Dedifferentiated amniotic fluid mesenchymal stem cell (primary cell): ENCODE measurements at regions not wholly inside any gene's neighbourhood (a gene's known extent, or its start where the extent isn't known, plus 50 kb on each side); places are given as distances from the start of the nearest gene placed in this dataset.
"Not testable (repeated sequence)": the region's sequence is repeated elsewhere in the genome, so short reads cannot be mapped to it uniquely, and the experiment has no call there.

ENCODE experiments used
- DNase-seq: peaks from one replicate; pipeline ENCODE4 v3.0.0-alpha.2; 2016; ENCODE audit errors: extremely low spot score

DNA sequence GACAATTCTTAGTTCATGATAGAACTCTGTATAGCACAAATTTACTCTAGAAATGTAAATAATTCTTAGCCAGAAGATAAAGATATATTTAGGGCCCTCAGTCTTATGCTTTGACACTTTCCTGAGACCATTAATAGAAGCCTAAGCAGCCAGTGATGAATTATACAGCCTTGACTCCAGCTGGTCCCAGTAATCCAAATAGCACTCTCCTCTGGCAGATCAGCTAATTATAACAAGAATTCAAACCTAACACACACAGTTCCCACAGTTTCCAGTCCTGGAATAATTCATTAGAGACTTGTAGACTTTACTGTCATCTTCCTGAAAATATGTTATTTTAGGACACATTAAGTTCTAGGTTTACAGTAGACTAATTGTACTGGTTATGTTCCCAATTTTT is 50.4 kb downstream of the SHOC1 start:
- no peak for DNase-seq

DNA sequence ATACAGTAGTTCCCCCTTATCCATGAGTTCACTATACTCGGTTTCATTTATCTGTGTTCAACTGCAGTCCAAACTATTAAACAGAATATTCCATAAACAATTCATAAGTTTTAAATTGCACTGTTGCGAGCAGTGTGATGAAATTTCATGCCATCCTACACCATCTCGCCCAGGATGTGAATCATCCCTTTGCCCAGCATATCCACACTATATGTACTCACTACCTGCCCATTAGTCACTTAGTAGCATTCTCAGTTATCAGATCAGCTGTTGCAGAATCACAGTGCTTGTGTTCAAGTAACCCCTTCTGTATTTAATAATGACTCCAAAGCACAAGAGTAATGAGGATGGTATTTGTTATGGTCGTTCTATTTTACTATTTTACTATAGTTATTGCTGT is 51.5 kb downstream of the SHOC1 start:
- peak; percentile 87 for DNase-seq

DNA sequence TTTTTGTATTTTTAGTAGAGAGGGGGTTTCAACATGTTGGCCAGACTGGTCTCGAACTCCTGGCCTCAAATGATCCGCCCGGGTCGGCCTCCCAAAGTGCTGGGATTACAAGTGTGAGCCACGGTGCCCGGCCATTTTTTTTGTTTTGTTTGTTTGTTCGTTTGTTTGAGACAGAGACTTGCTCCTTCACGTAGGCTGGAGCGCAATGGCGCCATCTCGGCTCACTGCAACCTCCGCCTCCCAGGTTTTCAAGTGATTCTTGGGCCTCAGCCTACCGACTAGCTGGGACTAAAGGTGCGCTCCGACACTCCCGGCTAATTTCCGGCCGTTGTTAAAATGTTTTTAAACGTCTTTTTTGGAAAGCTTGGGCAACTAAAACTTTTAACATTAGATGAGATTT is 54.0 kb downstream of the SHOC1 start:
- DNase-seq = no peak

DNA sequence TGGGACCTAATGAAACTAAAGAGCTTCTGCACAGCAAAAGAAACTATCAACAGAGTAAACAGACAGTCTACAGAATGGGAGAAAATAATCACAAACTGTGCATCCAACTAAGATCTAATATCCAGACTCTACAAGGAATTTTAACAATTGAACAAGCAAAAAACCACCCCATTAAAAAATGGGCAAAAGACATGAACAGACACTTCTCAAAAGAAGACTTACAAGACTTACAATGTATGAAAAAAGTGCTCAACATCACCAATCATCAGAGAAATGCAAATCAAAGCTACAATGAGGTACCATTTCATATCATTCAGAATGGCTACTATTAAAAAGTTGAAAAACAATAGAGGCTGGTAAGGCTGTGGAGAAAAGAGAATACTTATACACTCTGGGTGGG is 58.0 kb downstream of the SHOC1 start:
- DNase-seq = no peak

DNA sequence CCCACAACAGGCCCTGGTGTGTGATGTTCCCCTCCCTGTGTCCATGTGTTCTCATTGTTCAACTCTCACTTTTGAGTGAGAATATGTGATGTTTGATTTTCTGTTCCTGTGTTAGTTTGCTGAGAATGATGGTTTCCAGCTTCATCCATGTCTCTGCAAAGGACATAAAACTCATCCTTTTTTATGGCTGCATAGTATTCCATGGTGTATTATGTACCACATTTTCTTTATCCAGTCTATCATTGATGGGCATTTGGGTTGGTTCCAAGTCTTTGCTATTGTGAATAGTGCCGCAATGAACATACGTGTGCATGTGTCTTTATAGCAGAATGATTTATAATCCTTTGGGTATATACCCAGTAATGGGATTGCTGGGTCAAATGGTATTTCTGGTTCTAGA is 59.4 kb downstream of the SHOC1 start:
- DNase-seq = not testable (repeated sequence)

DNA sequence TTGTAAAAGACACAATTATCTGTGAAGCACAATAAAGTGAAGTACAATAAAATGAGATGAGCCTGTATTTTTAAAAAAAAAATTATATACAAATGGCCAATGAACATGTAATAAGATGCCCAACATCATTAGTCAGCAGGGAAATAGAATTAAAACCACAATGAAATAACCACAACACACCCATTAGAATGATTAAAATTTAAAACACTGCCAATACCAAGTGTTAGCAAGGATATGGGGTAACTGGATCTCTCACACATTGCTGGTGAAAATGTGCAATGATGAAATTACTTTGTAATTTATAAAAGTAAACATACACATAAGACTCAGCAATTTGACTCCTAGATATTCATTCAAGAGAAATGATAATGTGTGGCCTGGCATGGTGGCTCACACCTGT is 62.8 kb downstream of the SHOC1 start:
- no peak for DNase-seq

DNA sequence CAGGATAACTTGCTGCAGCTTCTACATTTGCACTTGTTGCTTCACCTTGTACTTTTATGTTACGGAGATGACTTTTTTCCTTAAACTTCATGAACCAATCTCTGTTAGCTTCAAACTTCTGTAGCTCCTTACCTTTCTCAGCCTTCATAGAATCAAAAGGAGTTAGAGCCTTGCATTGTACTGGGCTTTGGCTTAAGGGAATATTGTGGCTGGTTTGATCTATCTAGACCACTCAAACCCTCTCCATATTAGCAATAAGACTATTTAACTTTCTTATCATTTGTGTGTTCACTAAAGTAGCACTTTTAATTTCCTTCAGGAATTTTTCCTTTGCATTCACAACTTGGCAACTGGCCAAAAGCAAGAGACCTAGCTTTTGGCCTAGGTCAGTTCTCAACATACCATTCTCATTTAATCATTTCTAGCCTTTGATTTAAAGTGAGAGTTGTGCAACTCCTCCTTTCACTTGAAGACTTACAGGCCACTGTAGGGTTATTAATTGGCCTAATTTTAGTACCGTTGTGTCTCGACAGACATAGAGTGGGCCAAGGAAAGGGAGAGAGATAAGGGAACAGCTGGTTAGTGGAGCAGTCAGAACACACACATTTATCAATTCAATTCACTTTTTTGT is 63.7 kb downstream of the SHOC1 start:
- DNase-seq = no peak

DNA sequence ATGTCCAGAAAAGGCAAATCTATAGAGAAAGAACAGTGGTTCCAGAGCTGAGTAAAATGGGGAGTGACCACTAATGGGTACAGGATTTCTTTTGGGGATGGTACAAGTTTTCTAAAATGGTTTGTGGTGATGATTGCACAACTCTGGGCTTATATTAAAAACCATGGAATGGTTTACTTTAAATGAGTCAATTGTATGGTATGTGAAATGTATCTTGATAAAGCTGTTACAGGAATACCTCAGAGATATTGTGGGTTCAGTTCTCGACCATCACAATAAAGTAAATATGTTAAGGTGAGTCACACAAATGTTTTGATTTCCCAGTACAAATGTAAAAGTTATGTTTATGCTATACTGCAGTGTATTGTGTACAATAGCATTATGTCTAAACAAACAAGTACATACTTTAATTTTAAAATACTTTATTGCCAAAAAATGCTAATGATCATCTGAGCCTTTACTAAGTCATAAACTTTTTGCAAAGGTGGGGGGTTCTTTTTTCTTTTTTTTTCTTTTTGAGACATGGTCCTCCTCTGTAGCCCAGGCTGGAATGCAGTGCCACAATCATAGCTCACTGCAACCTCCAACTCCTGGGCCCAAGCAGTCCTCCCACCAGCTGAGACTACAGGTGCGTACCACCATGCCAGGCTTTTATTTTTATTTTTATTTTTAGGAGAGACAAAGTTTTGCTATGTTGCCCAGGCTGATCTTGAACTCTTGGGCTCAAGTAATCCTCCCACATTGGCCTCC is 65.9 kb downstream of the SHOC1 start:
- peak; percentile 82 for DNase-seq

DNA sequence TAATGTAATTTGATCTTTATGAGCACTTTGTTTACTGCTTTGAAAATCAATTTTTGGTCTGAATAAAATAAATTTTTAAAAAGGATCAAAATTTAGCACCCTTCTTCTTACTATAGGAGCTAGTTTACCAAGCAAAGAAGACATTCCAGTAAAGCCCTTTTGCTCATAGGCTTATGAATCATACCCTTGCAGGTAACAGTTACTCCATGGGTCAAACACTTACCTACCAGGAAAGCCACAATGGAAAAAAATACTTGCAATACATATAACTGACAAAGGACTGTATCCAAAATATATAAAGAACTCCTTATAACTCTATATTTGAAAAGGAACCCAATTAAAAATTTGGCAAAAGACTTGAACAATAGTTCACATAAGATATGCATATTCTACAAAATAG is 66.6 kb downstream of the SHOC1 start:
- DNase-seq = no peak

DNA sequence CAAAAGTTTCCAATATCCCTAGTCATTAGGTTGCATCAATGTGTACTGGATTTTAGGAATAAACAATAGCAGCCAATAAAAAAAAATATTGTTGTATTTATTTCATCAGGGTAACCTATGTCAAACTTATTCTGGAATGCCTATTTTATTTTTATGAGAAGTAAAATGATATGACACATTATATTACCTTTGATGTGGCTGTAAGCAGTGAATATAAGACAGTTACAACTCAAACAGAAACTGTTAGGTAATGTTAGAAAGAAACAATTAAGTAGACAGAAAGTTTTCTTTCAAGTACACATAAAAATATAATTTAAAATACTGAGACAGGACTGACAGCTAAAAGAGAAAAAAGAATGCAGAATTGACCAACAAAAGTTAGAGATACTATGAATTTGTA is 65.5 kb downstream of the GNG10 start:
- DNase-seq = no peak

DNA sequence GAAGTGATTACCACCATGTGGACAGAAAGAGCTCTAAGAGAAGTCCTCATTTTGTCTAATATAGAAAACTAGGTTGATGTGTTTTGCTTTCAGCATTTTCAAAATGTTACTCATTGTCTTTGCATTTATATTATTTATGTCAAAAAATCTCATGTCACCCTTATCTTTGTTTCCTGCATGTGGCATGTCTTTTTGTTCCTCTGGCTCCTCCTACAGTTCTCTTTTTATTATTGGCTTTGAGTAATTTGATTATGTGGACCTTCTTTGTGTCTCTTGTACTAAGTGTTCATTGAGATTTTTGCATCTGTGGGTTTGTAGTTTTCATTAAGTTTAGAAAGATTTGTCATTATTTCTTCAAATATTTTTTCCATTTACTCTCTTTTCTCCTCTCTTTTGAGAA is 58.8 kb downstream of the GNG10 start:
- DNase-seq = no peak
